Peyer's patch (tissue), 4 donors: ENCODE measurements at regions not wholly inside any gene's neighbourhood (a gene's known extent, or its start where the extent isn't known, plus 50 kb on each side); places are given as distances from the start of the nearest gene placed in this dataset.

Experiments
- POLR2A ChIP-seq, 2 donors: fragments of 450-650 bp; IDR thresholded peaks; one replicate each; pipeline ENCODE4 v1.5.1; 2017; ENCODE audit warnings: antibody characterized with exemption in 2 of 2, mild to moderate bottlenecking in 2 of 2, moderate library complexity in 2 of 2
- TF ChIP-seq, protein P1 (sequence below), 6 experiments: fragments of 450-650 bp in 4 of 6; fragments of 200-600 bp in 2 of 6; sonication (generic) in 1 of 6; IDR thresholded peaks; one replicate each; pipeline ENCODE4 v1.5.1; 2017 to 2019; ENCODE audit warnings: antibody characterized with exemption in 6 of 6, mild to moderate bottlenecking in 3 of 6, moderate library complexity in 1 of 6

DNA sequence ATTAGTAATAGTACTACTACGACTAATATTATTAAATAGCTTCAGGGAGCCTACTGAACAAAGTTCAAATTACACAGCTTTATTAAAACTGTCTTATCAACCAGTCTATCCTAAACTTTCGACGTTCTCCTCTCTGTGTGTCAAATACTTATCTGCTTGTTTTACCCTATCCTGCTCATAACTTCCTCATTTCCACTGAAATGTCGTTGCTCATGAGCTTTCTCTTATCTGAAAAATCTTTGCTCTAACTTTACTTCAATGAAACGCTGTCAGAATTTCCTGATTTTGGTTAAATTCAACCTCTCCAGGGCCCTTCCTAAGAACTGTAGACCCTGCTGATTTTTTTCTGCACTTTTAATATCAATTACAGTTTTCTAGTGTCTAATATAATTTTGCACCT is 1431.0 kb upstream of the WWC1 start:
- TF ChIP-seq, protein P1, sequence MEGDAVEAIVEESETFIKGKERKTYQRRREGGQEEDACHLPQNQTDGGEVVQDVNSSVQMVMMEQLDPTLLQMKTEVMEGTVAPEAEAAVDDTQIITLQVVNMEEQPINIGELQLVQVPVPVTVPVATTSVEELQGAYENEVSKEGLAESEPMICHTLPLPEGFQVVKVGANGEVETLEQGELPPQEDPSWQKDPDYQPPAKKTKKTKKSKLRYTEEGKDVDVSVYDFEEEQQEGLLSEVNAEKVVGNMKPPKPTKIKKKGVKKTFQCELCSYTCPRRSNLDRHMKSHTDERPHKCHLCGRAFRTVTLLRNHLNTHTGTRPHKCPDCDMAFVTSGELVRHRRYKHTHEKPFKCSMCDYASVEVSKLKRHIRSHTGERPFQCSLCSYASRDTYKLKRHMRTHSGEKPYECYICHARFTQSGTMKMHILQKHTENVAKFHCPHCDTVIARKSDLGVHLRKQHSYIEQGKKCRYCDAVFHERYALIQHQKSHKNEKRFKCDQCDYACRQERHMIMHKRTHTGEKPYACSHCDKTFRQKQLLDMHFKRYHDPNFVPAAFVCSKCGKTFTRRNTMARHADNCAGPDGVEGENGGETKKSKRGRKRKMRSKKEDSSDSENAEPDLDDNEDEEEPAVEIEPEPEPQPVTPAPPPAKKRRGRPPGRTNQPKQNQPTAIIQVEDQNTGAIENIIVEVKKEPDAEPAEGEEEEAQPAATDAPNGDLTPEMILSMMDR (IDR thresholded peaks at IDR 0.05): no peak
- TF ChIP-seq POLR2A (IDR thresholded peaks at IDR 0.05): no peak
